ENCODE measurements at regions not wholly inside any gene's neighbourhood (a gene's known extent, or its start where the extent isn't known, plus 50 kb on each side); places are given as distances from the start of the nearest gene placed in this dataset.

DNA sequence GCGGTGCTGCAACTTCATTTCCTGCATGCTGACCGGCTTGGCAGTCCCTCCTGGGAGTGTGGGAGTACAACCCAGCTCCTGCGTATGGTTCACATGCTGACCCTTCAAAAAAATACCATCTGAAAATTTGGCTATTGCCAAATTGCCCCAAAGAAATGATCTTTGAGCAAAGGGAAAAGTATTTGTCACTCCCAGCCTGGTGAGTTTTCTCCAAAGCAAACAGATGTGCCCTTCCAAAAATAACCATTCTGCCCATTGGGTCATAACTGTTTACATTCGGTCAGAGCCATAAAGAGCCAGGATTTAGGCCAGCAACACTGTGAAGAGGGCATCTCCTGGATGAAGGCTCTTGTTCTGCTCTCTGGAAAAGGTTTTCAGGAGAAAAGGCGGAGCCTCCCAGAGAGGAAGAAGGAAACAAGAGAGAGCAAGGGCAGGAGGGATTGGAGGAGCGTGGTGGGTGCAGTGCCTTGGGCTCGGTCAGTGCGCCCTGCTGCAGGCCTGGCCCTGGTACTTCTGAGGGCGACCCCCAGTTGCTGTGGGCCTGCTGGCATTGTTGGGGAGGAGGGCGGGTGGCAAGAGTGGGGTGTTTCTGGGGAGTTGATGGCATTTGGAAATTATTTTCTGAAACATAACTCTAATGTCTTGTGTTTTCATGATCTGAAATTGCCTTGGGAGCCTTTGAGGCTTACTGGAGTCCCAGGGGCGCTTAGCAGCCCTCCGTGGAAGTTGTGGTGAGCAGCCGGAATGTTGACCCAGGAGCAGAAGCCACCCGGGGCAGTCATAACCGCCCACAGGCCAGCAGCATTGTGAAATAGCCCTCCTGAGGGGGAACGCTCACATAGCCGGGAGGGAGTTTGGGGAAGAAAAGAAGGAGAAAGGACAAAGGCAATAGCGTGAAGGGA lies 248.4 kb downstream of the MYLK4 start:
- no peak for DNase-seq

DNA sequence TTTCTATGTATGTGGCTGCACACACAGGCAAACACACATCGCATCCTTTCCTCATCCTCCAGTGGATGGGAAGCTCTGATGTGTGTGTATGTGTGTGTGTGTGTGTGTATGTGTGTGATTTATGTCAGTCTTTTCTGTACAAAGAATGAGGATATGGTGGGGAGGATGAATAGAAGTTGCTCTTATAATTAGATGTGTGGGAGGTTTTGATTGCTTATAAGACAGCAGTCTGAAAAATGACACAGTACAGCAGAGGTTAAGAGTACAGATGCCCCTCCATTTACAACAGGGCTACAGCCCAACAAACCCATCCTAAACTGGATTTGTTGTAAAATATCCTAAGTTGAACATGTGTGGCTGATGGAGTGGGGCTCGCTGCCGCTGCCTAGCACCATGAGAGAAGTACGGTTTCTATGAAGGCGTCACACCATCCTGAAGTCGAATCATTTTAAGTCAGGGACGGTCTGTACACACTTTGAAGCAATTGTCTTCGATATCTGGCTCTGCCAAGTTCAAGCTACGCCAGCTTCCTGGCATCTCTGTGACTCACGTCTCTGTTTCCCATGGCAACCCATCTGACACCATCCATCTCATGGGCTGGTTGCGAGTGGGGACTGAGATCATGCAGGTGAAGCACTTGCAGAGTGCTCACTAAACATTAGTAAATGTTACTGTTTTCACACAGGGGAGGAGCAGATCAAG lies 252.6 kb downstream of the MYLK4 start:
- no peak for DNase-seq

GRCh38 chr6:2496291-2496690 lies 250.9 kb upstream of the GMDS start:
- DNase-seq, result no peak

GRCh38 chr6:2492686-2493523 lies 247.5 kb upstream of the GMDS start:
- DNase-seq, result no peak

DNA sequence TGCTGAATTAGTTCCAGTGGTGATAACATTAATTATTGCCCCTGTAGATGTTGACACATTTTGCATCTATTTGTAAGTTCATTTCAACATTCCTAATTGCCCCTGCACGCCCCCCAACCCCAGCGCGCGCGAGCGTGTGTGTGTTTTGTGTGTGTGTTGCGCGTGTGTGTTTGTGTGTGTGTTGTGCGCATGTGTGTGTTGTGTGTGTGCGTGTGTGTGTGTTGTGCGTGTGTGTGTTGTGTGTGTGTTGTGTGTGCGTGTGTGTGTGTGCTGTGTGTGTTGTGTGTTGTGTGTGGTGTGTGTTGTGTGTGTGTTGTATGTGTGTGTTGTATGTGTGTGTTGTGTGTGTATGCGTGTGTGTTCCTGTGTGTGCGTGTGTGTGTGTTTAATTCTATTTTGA lies 245.7 kb upstream of the GMDS start:
- DNase-seq, result no peak

DNA sequence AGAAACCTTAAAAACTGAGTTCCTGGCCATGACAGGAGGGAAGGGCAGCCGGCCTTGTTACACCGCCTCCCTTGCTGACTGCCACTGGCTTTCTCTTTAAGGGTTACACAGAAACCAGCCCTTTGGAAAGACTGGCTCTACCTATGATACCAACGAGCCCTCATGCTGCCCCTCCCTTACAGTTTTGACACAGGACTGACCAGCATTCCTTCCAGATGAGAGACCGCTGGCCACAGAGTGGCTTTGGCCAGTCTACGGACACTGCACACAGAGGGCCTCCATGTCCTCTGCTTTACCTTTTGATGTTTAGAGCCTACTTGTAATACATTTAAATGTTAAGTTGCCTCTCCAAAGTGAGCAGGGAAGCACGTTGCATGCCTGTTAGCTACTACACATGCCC lies 243.2 kb upstream of the GMDS start:
- DNase-seq, result no peak

DNA sequence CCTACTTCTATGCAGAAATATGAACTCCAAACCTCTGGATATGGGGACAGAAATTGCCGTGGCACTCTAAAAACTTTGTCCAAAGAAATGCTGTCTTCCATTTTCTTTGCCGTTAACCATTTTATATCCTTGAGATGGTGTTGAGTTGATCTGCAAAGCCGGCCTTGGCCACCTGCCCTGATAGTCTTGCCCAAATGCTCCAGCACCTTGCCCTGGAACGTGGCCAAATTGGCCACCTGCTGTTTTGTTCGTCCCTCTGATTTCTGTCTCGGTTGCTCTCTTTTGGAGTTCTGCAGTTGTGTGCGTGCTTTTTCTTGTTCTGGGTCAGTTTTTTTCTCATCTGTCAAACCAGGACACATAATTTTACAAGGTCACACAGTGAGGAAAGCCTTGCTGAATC lies 239.7 kb upstream of the GMDS start:
- no peak for DNase-seq

DNA sequence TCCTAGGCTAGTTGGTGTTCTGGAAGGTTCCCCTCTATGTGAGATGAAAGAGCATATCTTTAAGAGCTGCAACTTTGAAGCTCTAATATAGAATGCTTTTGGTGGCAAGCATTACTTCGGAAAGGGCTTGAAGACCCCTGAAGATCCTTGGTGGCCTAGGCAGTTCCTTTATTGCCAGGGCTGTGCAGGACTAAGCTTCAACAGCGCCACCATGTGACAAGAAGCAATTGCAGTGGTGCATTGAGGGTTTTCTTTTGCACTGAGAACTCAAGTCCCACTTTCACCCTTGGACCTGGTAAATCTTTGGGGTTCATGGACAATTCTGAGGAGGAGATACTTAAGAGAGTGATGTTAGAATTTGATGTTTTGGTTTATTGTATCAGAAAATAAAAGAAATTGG lies 237.4 kb upstream of the GMDS start:
- DNase-seq, result no peak

DNA sequence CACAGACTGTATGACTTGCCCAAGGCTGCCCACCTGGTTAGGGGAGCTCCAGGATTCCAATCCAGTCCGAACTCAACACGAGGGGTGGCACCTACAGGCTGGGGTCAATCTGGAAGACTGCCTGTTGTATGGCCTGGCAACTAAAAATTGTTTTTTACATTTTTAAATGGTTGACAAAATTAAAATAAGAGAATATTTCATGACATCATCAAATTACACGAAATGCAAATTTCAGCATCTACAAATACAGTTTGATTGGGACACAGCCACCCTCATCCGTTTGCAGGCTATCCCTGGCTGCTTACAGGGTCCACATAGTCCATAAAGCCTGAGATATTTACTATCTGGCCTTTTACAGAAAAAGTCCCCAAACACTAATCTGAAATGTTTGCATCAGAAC lies 235.9 kb upstream of the GMDS start:
- no peak for DNase-seq

DNA sequence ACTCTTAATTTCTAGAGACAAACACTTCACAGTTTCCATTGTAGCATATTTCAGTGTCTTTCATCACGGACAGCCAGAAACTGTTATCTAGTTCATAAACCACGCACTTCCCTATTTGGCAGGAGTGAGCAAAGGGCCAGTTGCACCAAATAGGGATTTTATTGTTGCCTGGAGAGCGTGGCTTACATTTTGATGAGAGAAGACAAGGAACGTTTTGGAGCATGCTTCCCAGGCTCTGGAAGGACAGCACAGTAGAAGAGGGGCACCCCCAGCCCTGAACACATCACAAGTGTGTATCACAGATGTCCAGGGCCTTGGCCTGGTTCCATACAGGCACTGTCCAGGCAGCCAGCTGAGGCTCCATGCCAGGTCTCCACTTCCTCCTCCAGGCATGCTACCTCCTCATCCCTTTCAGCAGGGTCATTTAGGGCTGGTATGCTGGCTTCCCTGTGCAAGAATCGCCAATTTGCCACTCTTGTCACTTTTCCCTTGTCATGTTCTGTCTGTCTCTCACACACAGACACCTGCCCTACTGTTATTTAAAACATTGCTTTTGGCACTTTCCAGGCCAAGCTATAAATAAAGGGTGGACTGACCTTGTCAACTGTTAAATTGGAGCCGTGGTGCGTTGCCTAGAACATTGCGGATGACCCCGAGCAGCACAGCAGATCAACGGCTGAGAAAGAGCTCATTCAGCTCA lies 235.0 kb upstream of the GMDS start:
- DNase-seq, result no peak

GRCh38 chr6:2478200-2478599 lies 232.8 kb upstream of the GMDS start:
- no peak for DNase-seq

GRCh38 chr6:2477666-2478065 lies 232.3 kb upstream of the GMDS start:
- DNase-seq, result peak; percentile 50

GRCh38 chr6:2477250-2477649 lies 231.8 kb upstream of the GMDS start:
- no peak for DNase-seq

DNA sequence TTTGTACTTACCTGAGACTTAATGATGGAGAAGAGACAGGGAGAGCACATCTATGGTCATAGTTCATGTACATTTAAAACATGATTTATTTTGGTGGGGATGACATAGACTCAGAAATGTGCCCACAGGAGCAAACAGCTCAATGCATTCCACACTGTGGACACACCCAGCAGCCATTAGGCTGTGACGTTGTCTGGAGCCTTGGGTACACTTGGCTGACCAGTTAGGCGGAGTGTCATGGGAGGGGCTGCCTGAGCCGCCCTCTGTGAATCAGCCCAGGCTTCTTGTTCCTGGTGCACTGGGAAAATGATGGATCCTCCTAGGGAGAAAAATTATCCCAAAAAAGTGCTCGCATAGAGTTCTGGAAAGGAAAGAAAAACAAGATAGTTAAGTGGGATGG lies 231.0 kb upstream of the GMDS start:
- DNase-seq, result no peak

GRCh38 chr6:2471472-2471871 lies 226.1 kb upstream of the GMDS start:
- no peak for DNase-seq

DNA sequence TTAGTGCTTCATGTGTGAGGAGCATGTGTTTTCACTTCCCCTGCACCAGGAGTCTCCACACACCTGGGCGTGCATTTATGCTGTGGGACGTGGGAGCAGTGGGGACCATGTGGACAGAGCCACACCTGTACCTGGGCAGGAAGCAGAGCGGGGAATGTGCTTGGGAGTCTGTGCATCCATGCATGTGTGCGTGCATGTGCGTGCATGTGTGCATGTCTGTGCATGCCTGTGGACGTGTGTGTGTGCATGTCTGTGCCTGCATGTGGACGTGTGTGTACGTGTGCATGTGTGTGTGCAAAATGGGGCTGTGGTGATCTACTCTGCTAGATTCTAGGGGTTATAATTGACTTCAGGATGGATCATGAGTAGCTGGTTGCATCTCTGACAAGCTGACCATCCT lies 224.0 kb upstream of the GMDS start:
- DNase-seq, result no peak

- no peak for DNase-seq
These were observed 223.2 kb upstream of the GMDS start for GRCh38 chr6:2468601-2468955.

DNA sequence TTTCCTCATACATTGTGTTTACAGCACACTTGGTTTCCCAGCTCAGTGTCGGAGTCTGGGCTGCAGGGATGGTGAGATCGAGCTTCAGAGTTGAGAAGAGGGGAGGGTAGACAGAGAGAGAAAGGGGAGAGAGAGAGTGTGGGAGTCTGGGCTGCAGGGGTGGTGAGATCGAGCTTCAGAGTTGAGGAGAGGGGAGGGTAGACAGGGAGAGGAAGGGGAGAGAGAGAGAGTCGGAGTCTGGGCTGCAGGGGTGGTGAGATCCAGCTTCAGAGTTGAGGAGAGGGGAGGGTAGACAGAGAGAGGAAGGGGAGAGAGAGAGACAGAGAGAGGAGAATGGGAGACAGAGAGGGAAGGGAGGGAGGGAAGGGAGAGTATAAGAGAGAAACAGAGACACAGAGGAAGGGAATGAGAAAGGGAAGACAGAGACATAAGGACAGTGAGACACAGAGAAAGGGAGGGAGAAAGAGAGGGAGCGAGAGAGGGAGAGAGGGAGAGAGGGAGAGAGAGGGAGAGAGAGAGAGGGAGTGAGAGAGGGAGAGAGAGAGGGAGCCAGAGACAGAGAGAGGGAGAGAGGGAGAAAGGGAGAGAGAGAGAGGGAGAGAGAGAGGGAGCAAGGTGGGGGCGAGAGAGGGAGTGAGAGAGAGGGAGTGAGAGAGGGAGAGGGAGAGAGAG lies 222.7 kb upstream of the GMDS start:
- DNase-seq, result no peak

DNA sequence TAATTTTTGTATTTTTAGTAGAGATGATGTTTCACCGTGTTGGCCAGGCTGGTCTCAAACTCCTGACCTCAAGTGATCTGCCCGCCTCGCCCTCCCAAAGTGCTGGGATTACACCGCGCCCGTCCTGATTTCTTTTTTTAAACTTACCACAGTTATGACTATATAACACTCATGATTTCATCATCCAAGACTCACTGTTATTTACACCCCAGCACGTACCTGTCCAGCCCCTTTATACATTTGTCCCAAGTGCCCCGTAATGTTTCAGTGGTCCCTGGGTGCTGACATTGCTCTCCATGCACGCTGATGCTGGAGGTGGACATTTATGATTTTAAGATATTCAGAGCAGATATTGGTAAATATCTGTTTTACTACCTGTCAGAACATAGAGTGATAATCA lies 219.9 kb upstream of the GMDS start:
- DNase-seq, result no peak

GRCh38 chr6:2464641-2465040 lies 219.2 kb upstream of the GMDS start:
- no peak for DNase-seq

DNA sequence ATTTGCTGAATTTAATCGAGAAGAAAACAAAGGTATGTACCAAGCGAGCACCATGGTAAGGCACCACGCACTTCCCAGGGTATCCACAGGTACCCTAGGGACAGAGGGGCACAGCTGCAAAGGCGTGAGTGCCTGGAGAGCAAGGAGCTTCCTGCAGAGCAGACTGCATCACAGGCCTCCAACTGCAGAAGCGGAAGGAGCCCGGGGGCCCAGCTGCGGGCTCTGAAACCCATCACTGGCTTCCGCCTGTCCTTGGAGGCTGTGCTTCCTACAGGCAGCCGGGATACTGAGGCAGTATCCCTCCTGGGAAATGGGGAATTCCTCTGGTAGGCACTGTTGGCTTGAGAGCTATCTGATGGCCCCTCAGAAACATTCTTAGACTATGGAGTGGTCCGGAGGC lies 217.4 kb upstream of the GMDS start:
- no peak for DNase-seq

DNA sequence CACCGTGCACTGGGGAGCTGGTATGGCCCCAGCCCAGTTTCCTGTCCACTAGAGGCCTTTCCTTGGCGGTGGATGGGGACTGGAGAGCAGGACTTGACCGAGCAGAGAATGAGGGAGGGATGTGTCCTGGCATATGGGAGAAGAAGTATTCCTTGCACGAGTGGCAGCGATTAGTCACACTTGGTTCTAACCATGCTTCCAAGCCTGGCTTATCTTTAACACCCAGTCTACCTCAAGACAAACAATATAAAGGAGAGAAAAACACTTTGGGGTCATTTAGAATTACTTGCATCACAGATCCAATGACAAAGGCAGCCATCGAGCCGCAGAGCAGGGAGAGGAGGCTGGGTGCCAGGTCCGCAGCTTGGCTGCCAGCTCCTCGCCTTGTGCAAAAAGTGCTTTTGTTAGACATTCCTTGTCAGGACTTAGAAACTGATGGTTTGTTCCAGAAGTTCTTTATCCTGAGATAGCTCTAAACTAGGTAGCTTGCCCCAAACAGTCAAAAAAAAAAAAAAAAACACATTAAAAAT lies 214.9 kb upstream of the GMDS start:
- DNase-seq, result no peak

Measured in left hindlimb (tissue), 1 donor.